SK-N-SH (cell line): ENCODE measurements at regions not wholly inside any gene's neighbourhood (a gene's known extent, or its start where the extent isn't known, plus 50 kb on each side); places are given as distances from the start of the nearest gene placed in this dataset.
"Not testable (repeated sequence)": the region's sequence is repeated elsewhere in the genome, so short reads cannot be mapped to it uniquely, and the experiment has no call there.

ENCODE experiments used
- CHD2 ChIP-seq: fragments of 150-350 bp; IDR thresholded peaks from 2 replicates; pipeline ENCODE4 v1.6.1; 2018; ENCODE audit warnings: low read length; ENCODE audit not compliant: partially characterized antibody
- CTCF ChIP-seq: fragments of 200-600 bp; sonication (generic); IDR thresholded peaks from 2 replicates; pipeline ENCODE4 v1.6.1; 2017; ENCODE audit warnings: antibody characterized with exemption, mild to moderate bottlenecking, moderate library complexity
- GABPA ChIP-seq: IDR thresholded peaks from 2 replicates; pipeline ENCODE4 v1.4.0; 2012; ENCODE audit warnings: low read depth, mild to moderate bottlenecking
- POLR2AphosphoS5 ChIP-seq: IDR thresholded peaks from 2 replicates; pipeline ENCODE4 v1.6.1; 2012; ENCODE audit warnings: low read depth, low read length
- RAD21 ChIP-seq: IDR thresholded peaks from 2 replicates; pipeline ENCODE4 v1.6.1; 2012; ENCODE audit warnings: mild to moderate bottlenecking, low read length
- RXRA ChIP-seq: IDR thresholded peaks from 2 replicates; pipeline ENCODE4 v1.4.0; 2012; ENCODE audit warnings: low read depth, mild to moderate bottlenecking, borderline replicate concordance
- SMC3 ChIP-seq: IDR thresholded peaks from 2 replicates; pipeline ENCODE4 v1.6.1; 2012; ENCODE audit warnings: low read depth, low read length, improper control_type of control experiment

GRCh38 chr13:44863641-44864040, 125.6 kb downstream of the NUFIP1 start:
- TF ChIP-seq SMC3, CTCF, CHD2, RAD21, POLR2AphosphoS5, RXRA, GABPA: not testable (repeated sequence)
